ENCODE measurements at regions not wholly inside any gene's neighbourhood (a gene's known extent, or its start where the extent isn't known, plus 50 kb on each side); places are given as distances from the start of the nearest gene placed in this dataset.

DNA sequence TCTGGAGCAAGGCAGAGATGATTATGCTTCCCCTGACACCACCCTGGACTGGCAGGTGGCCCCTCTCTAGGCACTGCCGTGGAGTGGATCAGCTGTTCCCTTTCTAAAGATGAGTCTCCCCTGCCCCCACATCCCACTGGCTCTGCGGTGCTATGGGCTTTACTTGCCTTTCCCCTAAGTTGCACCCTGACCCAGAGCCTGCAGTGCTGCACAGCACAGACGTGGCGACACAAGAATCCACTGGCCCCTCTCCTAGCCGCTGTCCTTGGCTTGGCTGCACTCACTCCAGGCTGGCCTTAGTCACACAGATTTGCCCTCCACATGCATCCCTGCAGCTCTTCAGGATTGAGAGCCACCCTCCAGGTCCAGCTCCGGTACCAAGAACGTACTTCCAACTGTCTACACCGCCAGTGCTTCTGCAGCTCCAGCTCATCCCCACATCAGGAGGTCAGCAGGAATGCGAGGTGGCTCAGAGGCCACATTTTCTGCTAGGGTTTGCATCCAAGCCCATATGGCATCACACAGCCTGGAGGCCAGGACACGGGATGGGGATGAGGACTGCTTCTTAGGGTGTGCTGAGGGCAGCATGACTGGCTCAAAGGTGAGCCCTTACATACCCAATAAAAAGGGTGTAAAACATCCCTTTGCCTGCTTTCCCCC lies 82.4 kb upstream of the RASGRF1 start:
- H3K27ac ChIP-seq, result no peak overlapping the region
- no peak for DNase-seq
- intact Hi-C loops (cut with DNase I; ENCODE audit: low total_unique reads), result no loop called here
- no peaks in the 10 kb centered on the region for H3K4me1 ChIP-seq
- H3K4me3 ChIP-seq, result no peak overlapping the region
- no peaks in the 10 kb centered on the region for H3K9me3 ChIP-seq
- TF ChIP-seq POLR2A (IDR thresholded peaks at IDR 0.05), result no peak
- TF ChIP-seq CTCF (IDR thresholded peaks at IDR 0.05), result no peak
- no peaks in the 10 kb centered on the region for H3K27me3 ChIP-seq
- no peaks in the 10 kb centered on the region for H3K36me3 ChIP-seq

GRCh38 chr15:79172032-79172481 lies 81.5 kb upstream of the RASGRF1 start:
- H3K4me3 ChIP-seq, result no peak overlapping the region
- H3K4me1 ChIP-seq, result no peaks in the 10 kb centered on the region
- no peak for TF ChIP-seq CTCF (IDR thresholded peaks at IDR 0.05)
- H3K27me3 ChIP-seq, result no peaks in the 10 kb centered on the region
- no peak overlapping the region for H3K27ac ChIP-seq
- H3K36me3 ChIP-seq, result no peaks in the 10 kb centered on the region
- DNase-seq, result no peak
- intact Hi-C loops (cut with DNase I; ENCODE audit: low total_unique reads), result no loop called here
- no peaks in the 10 kb centered on the region for H3K9me3 ChIP-seq

GRCh38 chr15:79171320-79172031 lies 80.9 kb upstream of the RASGRF1 start:
- Histone ChIP-seq H3K4me3 (no peak overlapping the region), H3K4me1 (no peaks in the 10 kb centered on the region), H3K9me3 (no peaks in the 10 kb centered on the region), H3K36me3 (no peaks in the 10 kb centered on the region), H3K27me3 (no peaks in the 10 kb centered on the region), H3K27ac (no peak overlapping the region)
- intact Hi-C loops (cut with DNase I; ENCODE audit: low total_unique reads), result no loop called here
- TF ChIP-seq POLR2A (IDR thresholded peaks at IDR 0.05), result no peak
- no peak for TF ChIP-seq CTCF (IDR thresholded peaks at IDR 0.05)
- DNase-seq, result no peak

GRCh38 chr15:79170256-79170664 lies 79.7 kb upstream of the RASGRF1 start:
- intact Hi-C loops (cut with DNase I; ENCODE audit: low total_unique reads), result no loop called here

More at GRCh38 chr15:79170256-79170664, 79.7 kb upstream of the RASGRF1 start:
- Histone ChIP-seq H3K4me1 (no peaks in the 10 kb centered on the region), H3K27ac (no peak overlapping the region), H3K27me3 (no peaks in the 10 kb centered on the region), H3K36me3 (no peaks in the 10 kb centered on the region), H3K9me3 (no peaks in the 10 kb centered on the region), H3K4me3 (no peak overlapping the region)
- no peak for DNase-seq
- TF ChIP-seq CTCF (IDR thresholded peaks at IDR 0.05) (no peak), POLR2A (IDR thresholded peaks at IDR 0.05) (no peak)

All from uterus (tissue), 3 donors.